SK-N-MC (cell line): ENCODE measurements at regions not wholly inside any gene's neighbourhood (a gene's known extent, or its start where the extent isn't known, plus 50 kb on each side); places are given as distances from the start of the nearest gene placed in this dataset.

Source experiments
- EZH2 ChIP-seq: fragments of 200-600 bp; sonication (generic); IDR thresholded peaks from one replicate; pipeline ENCODE4 v1.6.1; 2017; ENCODE audit warnings: antibody characterized with exemption
- POLR2AphosphoS5 ChIP-seq: IDR thresholded peaks from 2 replicates; pipeline ENCODE4 v1.6.1; 2012; ENCODE audit warnings: mild to moderate bottlenecking, low read depth, low read length, borderline replicate concordance

GRCh38 chr5:93245226-93245625, 335.8 kb downstream of the NR2F1-AS1 start:
- TF ChIP-seq EZH2 (no peak), POLR2AphosphoS5 (no peak)
